Stimulated activated CD8-positive, alpha-beta memory T cell treated with anti-CD3 and anti-CD28 coated beads, Interleukin-4, amount 100 ng/mL, for 4 hours (primary cell): ENCODE measurements at regions not wholly inside any gene's neighbourhood (a gene's known extent, or its start where the extent isn't known, plus 50 kb on each side); places are given as distances from the start of the nearest gene placed in this dataset.
"Not testable (repeated sequence)": the region's sequence is repeated elsewhere in the genome, so short reads cannot be mapped to it uniquely, and the experiment has no call there.

ENCODE experiments used
- DNase-seq, 2 donors: peaks; one replicate each; pipeline ENCODE4 v3.0.0-alpha.2; 2020; ENCODE audit warnings: low read depth in 2 of 2, low spot score in 1 of 2

GRCh38 chr13:81610644-81611043 is 1269.7 kb upstream of the SPRY2 start:
- DNase-seq: no peak

- DNase-seq: no peak
Observed at GRCh38 chr13:81609335-81609734, 1268.4 kb upstream of the SPRY2 start.

- no peak for DNase-seq
Observed at GRCh38 chr13:81606074-81606473, 1265.1 kb upstream of the SPRY2 start.

- DNase-seq: no peak
Observed at GRCh38 chr13:81602241-81602640, 1261.3 kb upstream of the SPRY2 start.

- no peak for DNase-seq
Observed at GRCh38 chr13:81597101-81597500, 1256.2 kb upstream of the SPRY2 start.

- no peak for DNase-seq
Observed at GRCh38 chr13:81596224-81596753, 1255.4 kb upstream of the SPRY2 start.

- DNase-seq: no peak
Observed at GRCh38 chr13:81591528-81592220, 1250.7 kb upstream of the SPRY2 start.

- no peak for DNase-seq
Observed at GRCh38 chr13:81582381-81582780, 1241.5 kb upstream of the SPRY2 start.

- no peak for DNase-seq
Observed at GRCh38 chr13:81577601-81578195, 1236.8 kb upstream of the SPRY2 start.

- no peak for DNase-seq
Observed at GRCh38 chr13:81568824-81569223, 1227.9 kb upstream of the SPRY2 start.

- DNase-seq: no peak
Observed at GRCh38 chr13:81565849-81566248, 1224.9 kb upstream of the SPRY2 start.

- no peak for DNase-seq
Observed at GRCh38 chr13:81563091-81563490, 1222.2 kb upstream of the SPRY2 start.

GRCh38 chr13:81562598-81562997 is 1221.7 kb upstream of the SPRY2 start:
- DNase-seq: no peak

- no peak for DNase-seq
Observed at GRCh38 chr13:81551036-81551435, 1210.1 kb upstream of the SPRY2 start.

GRCh38 chr13:81546294-81546693 is 1205.4 kb upstream of the SPRY2 start:
- DNase-seq: not testable (repeated sequence)

GRCh38 chr13:81540777-81541176 is 1199.9 kb upstream of the SPRY2 start:
- no peak for DNase-seq

GRCh38 chr13:81539643-81540150 is 1198.8 kb upstream of the SPRY2 start:
- DNase-seq: no peak

- no peak for DNase-seq
Observed at GRCh38 chr13:81498969-81499368, 1158.0 kb upstream of the SPRY2 start.

- DNase-seq: no peak
Observed at GRCh38 chr13:81493144-81493543, 1152.2 kb upstream of the SPRY2 start.

GRCh38 chr13:81492449-81492848 is 1151.5 kb upstream of the SPRY2 start:
- no peak for DNase-seq

- no peak for DNase-seq
Observed at GRCh38 chr13:81488021-81488420, 1147.1 kb upstream of the SPRY2 start.

GRCh38 chr13:81487151-81487550 is 1146.2 kb upstream of the SPRY2 start:
- no peak for DNase-seq

GRCh38 chr13:81480634-81481033 is 1139.7 kb upstream of the SPRY2 start:
- no peak for DNase-seq
